Lower leg skin (tissue), 3 donors: ENCODE measurements at regions not wholly inside any gene's neighbourhood (a gene's known extent, or its start where the extent isn't known, plus 50 kb on each side); places are given as distances from the start of the nearest gene placed in this dataset.

Experiments used
- CTCF ChIP-seq, 3 donors: fragments of 450-650 bp; IDR thresholded peaks; one replicate each; pipeline ENCODE4 v1.5.1; 2016; ENCODE audit warnings: antibody characterized with exemption in 3 of 3, mild to moderate bottlenecking in 3 of 3, moderate library complexity in 2 of 3
- POLR2A ChIP-seq, 2 donors: fragments of 450-650 bp; IDR thresholded peaks; one replicate each; pipeline ENCODE4 v1.6.1; 2016 to 2017; ENCODE audit warnings: antibody characterized with exemption in 2 of 2, mild to moderate bottlenecking in 1 of 2, moderate library complexity in 1 of 2

- TF ChIP-seq POLR2A (IDR thresholded peaks at IDR 0.05) (no peak), CTCF (IDR thresholded peaks at IDR 0.05) (no peak)
Observed at GRCh38 chr1:38360807-38361206, 314.2 kb upstream of the POU3F1 start.
